ENCODE measurements at regions not wholly inside any gene's neighbourhood (a gene's known extent, or its start where the extent isn't known, plus 50 kb on each side); places are given as distances from the start of the nearest gene placed in this dataset.

DNA sequence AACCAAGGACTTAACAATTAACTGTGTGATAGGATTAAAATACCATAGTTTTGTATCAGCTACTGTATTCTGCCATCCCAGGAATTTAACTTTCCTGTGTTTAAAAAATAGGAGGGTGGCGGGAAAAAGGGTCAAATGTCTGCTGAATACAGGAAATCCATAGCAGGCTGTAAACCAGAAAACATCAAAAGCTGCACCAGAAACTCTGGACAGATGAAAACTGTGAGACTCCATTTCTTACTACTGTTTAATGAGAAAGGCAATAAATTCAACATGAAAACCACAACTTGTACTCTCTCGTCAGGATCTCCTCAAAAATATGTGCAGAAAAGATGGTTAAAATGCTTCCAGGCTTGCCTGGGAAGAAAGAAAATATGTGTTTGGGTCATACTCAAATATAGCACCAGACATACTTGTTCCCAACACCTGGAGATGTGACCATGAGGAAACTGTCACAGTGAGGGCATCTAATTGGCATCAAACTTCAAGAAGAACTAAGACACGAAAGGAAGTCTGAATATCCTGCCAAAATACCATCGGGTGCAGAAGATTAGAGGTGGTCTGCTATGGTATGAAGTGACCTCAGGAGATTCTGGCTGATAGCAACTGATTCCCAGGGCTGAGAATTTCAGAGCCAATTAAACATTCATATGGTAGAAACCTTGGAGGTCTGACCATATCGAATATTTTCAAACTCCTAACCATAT is 164.7 kb upstream of the TARS1 start:
- Mint-ChIP-seq H3K9me3 (no peaks in the 10 kb centered on the region), H3K4me1 (ENCODE audit: low read depth) (no peaks in the 10 kb centered on the region), H3K27me3 (ENCODE audit: low read depth) (no peaks in the 10 kb centered on the region), H3K4me3 (no peak overlapping the region), H3K36me3 (ENCODE audit: low read depth) (no peaks in the 10 kb centered on the region), H3K27ac (no peak overlapping the region)

GRCh38 chr5:33276628-33276950 is 164.2 kb upstream of the TARS1 start:
- H3K4me1 Mint-ChIP-seq (ENCODE audit: low read depth): no peaks in the 10 kb centered on the region
- H3K27me3 Mint-ChIP-seq (ENCODE audit: low read depth): no peaks in the 10 kb centered on the region
- no peak overlapping the region for H3K4me3 Mint-ChIP-seq
- no peaks in the 10 kb centered on the region for H3K9me3 Mint-ChIP-seq
- H3K36me3 Mint-ChIP-seq (ENCODE audit: low read depth): no peaks in the 10 kb centered on the region
- H3K27ac Mint-ChIP-seq: no peak overlapping the region

GRCh38 chr5:33277061-33277650 is 163.6 kb upstream of the TARS1 start:
- Mint-ChIP-seq H3K27ac (no peak overlapping the region), H3K36me3 (ENCODE audit: low read depth) (no peaks in the 10 kb centered on the region), H3K27me3 (ENCODE audit: low read depth) (no peaks in the 10 kb centered on the region), H3K4me3 (no peak overlapping the region), H3K4me1 (ENCODE audit: low read depth) (no peaks in the 10 kb centered on the region), H3K9me3 (no peaks in the 10 kb centered on the region)

- Mint-ChIP-seq H3K4me3 (no peak overlapping the region), H3K27ac (no peak overlapping the region), H3K4me1 (ENCODE audit: low read depth) (no peaks in the 10 kb centered on the region), H3K27me3 (ENCODE audit: low read depth) (no peaks in the 10 kb centered on the region), H3K36me3 (ENCODE audit: low read depth) (no peaks in the 10 kb centered on the region), H3K9me3 (no peaks in the 10 kb centered on the region)
Measured at GRCh38 chr5:33281431-33281843, 159.3 kb upstream of the TARS1 start.

GRCh38 chr5:33282157-33282556 is 158.6 kb upstream of the TARS1 start:
- Mint-ChIP-seq H3K27ac (no peak overlapping the region), H3K27me3 (ENCODE audit: low read depth) (no peaks in the 10 kb centered on the region), H3K4me3 (no peak overlapping the region), H3K36me3 (ENCODE audit: low read depth) (no peaks in the 10 kb centered on the region), H3K4me1 (ENCODE audit: low read depth) (no peaks in the 10 kb centered on the region), H3K9me3 (no peaks in the 10 kb centered on the region)

- Mint-ChIP-seq H3K27me3 (ENCODE audit: low read depth) (no peaks in the 10 kb centered on the region), H3K9me3 (no peaks in the 10 kb centered on the region), H3K4me1 (ENCODE audit: low read depth) (no peaks in the 10 kb centered on the region), H3K36me3 (ENCODE audit: low read depth) (no peaks in the 10 kb centered on the region), H3K4me3 (no peak overlapping the region), H3K27ac (no peak overlapping the region)
Measured at GRCh38 chr5:33282696-33283095, 158.1 kb upstream of the TARS1 start.

GRCh38 chr5:33283243-33283642 is 157.5 kb upstream of the TARS1 start:
- no peak overlapping the region for H3K4me3 Mint-ChIP-seq
- H3K27ac Mint-ChIP-seq: no peak overlapping the region
- H3K36me3 Mint-ChIP-seq (ENCODE audit: low read depth): no peaks in the 10 kb centered on the region
- no peaks in the 10 kb centered on the region for H3K9me3 Mint-ChIP-seq
- no peaks in the 10 kb centered on the region for H3K4me1 Mint-ChIP-seq (ENCODE audit: low read depth)
- H3K27me3 Mint-ChIP-seq (ENCODE audit: low read depth): no peaks in the 10 kb centered on the region

GRCh38 chr5:33284681-33285080 is 156.1 kb upstream of the TARS1 start:
- H3K4me1 Mint-ChIP-seq (ENCODE audit: low read depth): no peaks in the 10 kb centered on the region
- H3K4me3 Mint-ChIP-seq: no peak overlapping the region
- no peaks in the 10 kb centered on the region for H3K27me3 Mint-ChIP-seq (ENCODE audit: low read depth)
- no peak overlapping the region for H3K27ac Mint-ChIP-seq
- H3K36me3 Mint-ChIP-seq (ENCODE audit: low read depth): no peaks in the 10 kb centered on the region
- H3K9me3 Mint-ChIP-seq: no peaks in the 10 kb centered on the region

- H3K4me1 Mint-ChIP-seq (ENCODE audit: low read depth): no peaks in the 10 kb centered on the region
- no peak overlapping the region for H3K27ac Mint-ChIP-seq
- no peaks in the 10 kb centered on the region for H3K9me3 Mint-ChIP-seq
- no peaks in the 10 kb centered on the region for H3K27me3 Mint-ChIP-seq (ENCODE audit: low read depth)
- H3K4me3 Mint-ChIP-seq: no peak overlapping the region
- no peaks in the 10 kb centered on the region for H3K36me3 Mint-ChIP-seq (ENCODE audit: low read depth)
Measured at GRCh38 chr5:33287242-33287641, 153.5 kb upstream of the TARS1 start.

GRCh38 chr5:33291216-33292000 is 149.4 kb upstream of the TARS1 start:
- no peaks in the 10 kb centered on the region for H3K36me3 Mint-ChIP-seq (ENCODE audit: low read depth)
- H3K27ac Mint-ChIP-seq: no peak overlapping the region
- H3K27me3 Mint-ChIP-seq (ENCODE audit: low read depth): no peaks in the 10 kb centered on the region
- H3K4me1 Mint-ChIP-seq (ENCODE audit: low read depth): no peaks in the 10 kb centered on the region
- no peaks in the 10 kb centered on the region for H3K9me3 Mint-ChIP-seq
- no peak overlapping the region for H3K4me3 Mint-ChIP-seq

GRCh38 chr5:33297760-33298216 is 143.0 kb upstream of the TARS1 start:
- Mint-ChIP-seq H3K27ac (no peak overlapping the region), H3K9me3 (no peaks in the 10 kb centered on the region), H3K4me1 (ENCODE audit: low read depth) (no peaks in the 10 kb centered on the region), H3K36me3 (ENCODE audit: low read depth) (no peaks in the 10 kb centered on the region), H3K27me3 (ENCODE audit: low read depth) (no peaks in the 10 kb centered on the region), H3K4me3 (no peak overlapping the region)

DNA sequence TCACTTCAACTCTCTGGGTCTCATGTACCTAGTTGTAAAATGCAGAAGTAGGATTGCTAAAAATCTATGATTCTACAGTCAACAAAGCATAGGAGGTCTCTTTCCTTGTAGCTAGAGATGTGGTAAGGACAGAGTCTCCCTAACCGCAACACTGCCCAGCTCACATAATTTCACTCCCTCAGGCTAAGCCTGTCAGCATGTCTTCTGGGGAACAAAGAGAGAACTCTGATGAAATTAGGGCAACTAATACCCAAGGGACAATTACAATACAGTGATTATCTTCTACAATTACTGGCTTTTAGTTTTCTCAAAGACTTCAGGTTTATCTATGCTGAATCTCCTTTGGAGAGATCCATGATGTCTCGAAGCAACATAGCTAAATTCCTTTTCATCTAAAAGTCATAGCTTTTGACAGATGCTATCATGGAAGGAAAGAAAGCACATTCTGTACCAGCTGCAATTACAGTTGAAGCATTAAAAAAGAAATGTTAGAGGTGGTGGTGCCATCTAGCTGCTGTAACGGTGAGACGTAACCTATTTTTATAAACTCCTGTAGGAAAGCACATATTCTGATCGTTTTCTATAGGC is 141.1 kb upstream of the TARS1 start:
- no peaks in the 10 kb centered on the region for H3K36me3 Mint-ChIP-seq (ENCODE audit: low read depth)
- H3K27ac Mint-ChIP-seq: no peak overlapping the region
- no peaks in the 10 kb centered on the region for H3K27me3 Mint-ChIP-seq (ENCODE audit: low read depth)
- H3K4me1 Mint-ChIP-seq (ENCODE audit: low read depth): no peaks in the 10 kb centered on the region
- H3K4me3 Mint-ChIP-seq: no peak overlapping the region
- H3K9me3 Mint-ChIP-seq: no peaks in the 10 kb centered on the region

- H3K4me3 Mint-ChIP-seq: no peak overlapping the region
- H3K36me3 Mint-ChIP-seq (ENCODE audit: low read depth): no peaks in the 10 kb centered on the region
- no peaks in the 10 kb centered on the region for H3K27me3 Mint-ChIP-seq (ENCODE audit: low read depth)
- no peak overlapping the region for H3K27ac Mint-ChIP-seq
- H3K4me1 Mint-ChIP-seq (ENCODE audit: low read depth): no peaks in the 10 kb centered on the region
- H3K9me3 Mint-ChIP-seq: no peaks in the 10 kb centered on the region
Measured at GRCh38 chr5:33300209-33300742, 140.5 kb upstream of the TARS1 start.

DNA sequence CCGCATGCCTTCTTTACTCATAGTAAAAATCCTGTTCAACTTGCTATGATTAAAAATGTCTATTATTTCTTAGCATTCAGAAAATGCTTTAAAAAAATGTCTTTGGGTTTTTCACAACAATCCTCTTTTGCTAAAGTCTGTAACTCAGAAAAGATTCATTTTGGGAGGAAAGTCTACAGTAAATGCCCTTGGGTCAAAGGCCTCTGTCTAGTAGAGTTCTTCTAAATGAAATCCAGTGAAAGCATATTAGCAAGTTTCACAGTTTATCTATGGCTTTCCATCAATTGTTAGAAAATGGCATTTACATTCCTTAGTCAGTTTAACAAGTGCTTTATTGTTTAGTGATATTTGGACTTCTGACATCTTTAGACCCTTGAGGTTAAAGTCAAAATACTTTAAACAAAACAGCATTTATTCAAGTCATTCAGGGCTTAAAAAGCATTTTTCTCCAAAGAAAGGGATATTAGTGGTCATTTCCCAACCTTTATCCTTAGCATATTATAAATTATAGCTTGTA is 137.1 kb upstream of the TARS1 start:
- H3K27ac Mint-ChIP-seq: no peak overlapping the region
- no peaks in the 10 kb centered on the region for H3K27me3 Mint-ChIP-seq (ENCODE audit: low read depth)
- H3K4me1 Mint-ChIP-seq (ENCODE audit: low read depth): no peaks in the 10 kb centered on the region
- H3K4me3 Mint-ChIP-seq: no peak overlapping the region
- H3K9me3 Mint-ChIP-seq: peaks cover 4% of the 10 kb centered on the region
- no peaks in the 10 kb centered on the region for H3K36me3 Mint-ChIP-seq (ENCODE audit: low read depth)

Data from T-helper 1 cell treated with Interleukin-12 subunit alpha and Interleukin-12 subunit beta and Interleukin-4 antibody, amounts not matched to agents 30 μg/mL and 1 μg/mL, for 36 hours (primary cell).